ENCODE measurements at regions not wholly inside any gene's neighbourhood (a gene's known extent, or its start where the extent isn't known, plus 50 kb on each side); places are given as distances from the start of the nearest gene placed in this dataset.

DNA sequence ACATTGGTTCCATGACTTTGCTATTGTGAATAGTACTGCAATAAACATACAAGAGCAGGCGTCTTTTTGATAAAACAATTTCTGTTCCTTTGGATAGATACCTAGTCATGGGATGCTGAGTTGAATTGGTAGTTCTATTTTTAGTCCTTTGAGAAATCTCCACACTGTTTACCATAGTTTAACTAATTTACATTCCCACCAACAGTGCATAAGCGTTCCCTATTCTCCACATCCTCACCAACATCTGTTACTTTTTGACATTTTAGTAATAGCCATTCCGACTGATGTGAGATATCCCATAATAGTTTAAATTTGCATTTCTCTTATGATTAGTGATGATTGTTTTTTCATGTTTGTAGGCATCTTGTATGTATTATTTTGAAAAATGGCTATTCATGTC is 707.0 kb downstream of the SORCS1 start:
- H3K4me1 ChIP-seq (ENCODE audit: control insufficient read depth, extremely low read depth, insufficient read depth, low read length) = no peaks in the 10 kb centered on the region
- dilution Hi-C loops (cut with MboI; ENCODE audit: extremely low pct_ligation_motif_present, low sequenced_read_pairs) = no loop called here
- H2AFZ ChIP-seq (ENCODE audit: control insufficient read depth, low read length) = no peak overlapping the region
- FAIRE-seq (no peak), DNase-seq (ENCODE audit: low read depth, low spot score) (no peak)
- no peaks in the 10 kb centered on the region for H3K79me2 ChIP-seq (ENCODE audit: control insufficient read depth, insufficient read depth, low read length)
- no peaks in the 10 kb centered on the region for H4K20me1 ChIP-seq (ENCODE audit: control insufficient read depth, extremely low read depth, insufficient read depth, low read length)
- no peak overlapping the region for H3K4me2 ChIP-seq (ENCODE audit: control insufficient read depth, extremely low read depth, insufficient read depth, low read depth, low read length)
- no peaks in the 10 kb centered on the region for H3K9me1 ChIP-seq (ENCODE audit: control insufficient read depth, extremely low read depth, insufficient read depth, low read length)
- H3K9ac ChIP-seq (ENCODE audit: control insufficient read depth, extremely low read depth, insufficient read depth, low read length) = no peak overlapping the region
- no peaks in the 10 kb centered on the region for H3K27me3 ChIP-seq (ENCODE audit: control insufficient read depth, extremely low read depth, insufficient read depth, low read length)
- no peaks in the 10 kb centered on the region for H3K9me3 ChIP-seq (ENCODE audit: control insufficient read depth, low read depth, low read length)
- no peaks in the 10 kb centered on the region for H3K36me3 ChIP-seq (ENCODE audit: control insufficient read depth in 2 of 2, extremely low read depth in 1 of 2, insufficient read depth in 2 of 2, low read length in 2 of 2)
- no peak overlapping the region for H3K4me3 ChIP-seq (ENCODE audit: control insufficient read depth in 2 of 3, extremely low read depth in 1 of 3, insufficient read depth in 2 of 3, low read depth in 1 of 3, low read length in 3 of 3)
- no peak overlapping the region for H3K27ac ChIP-seq (ENCODE audit: control insufficient read depth, insufficient read depth, low read length)
- TF ChIP-seq, protein P1, sequence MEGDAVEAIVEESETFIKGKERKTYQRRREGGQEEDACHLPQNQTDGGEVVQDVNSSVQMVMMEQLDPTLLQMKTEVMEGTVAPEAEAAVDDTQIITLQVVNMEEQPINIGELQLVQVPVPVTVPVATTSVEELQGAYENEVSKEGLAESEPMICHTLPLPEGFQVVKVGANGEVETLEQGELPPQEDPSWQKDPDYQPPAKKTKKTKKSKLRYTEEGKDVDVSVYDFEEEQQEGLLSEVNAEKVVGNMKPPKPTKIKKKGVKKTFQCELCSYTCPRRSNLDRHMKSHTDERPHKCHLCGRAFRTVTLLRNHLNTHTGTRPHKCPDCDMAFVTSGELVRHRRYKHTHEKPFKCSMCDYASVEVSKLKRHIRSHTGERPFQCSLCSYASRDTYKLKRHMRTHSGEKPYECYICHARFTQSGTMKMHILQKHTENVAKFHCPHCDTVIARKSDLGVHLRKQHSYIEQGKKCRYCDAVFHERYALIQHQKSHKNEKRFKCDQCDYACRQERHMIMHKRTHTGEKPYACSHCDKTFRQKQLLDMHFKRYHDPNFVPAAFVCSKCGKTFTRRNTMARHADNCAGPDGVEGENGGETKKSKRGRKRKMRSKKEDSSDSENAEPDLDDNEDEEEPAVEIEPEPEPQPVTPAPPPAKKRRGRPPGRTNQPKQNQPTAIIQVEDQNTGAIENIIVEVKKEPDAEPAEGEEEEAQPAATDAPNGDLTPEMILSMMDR (optimal IDR thresholded peaks at IDR 0.05 in 1 of 3, IDR thresholded peaks at IDR 0.05 in 1 of 3, conservative IDR thresholded peaks at IDR 0.05 in 1 of 3; ENCODE audit: extremely low read depth in 1 of 3, insufficient read depth in 2 of 3, low read length in 3 of 3) = no peak

DNA sequence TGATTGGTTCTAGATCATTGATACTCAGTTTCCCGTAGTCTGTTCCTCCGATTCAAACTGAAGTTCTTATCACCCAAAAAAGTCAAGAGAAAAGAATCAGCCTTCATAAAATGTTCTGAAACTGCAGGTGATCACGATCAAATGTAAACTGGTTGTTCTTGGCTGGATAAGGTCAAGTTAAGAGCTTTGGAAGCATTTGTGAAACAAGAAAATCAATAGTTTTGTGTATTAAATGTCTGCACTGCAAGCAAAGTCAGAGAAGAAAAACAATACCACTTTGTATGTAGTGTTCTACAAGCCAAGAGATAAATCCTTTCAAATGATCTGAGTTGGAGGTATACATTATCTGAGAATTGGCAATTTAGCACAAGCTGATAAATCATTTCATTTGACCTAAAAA is 710.3 kb downstream of the SORCS1 start:
- dilution Hi-C loops (cut with MboI; ENCODE audit: extremely low pct_ligation_motif_present, low sequenced_read_pairs) = no loop called here
- Histone ChIP-seq H4K20me1 (ENCODE audit: control insufficient read depth, extremely low read depth, insufficient read depth, low read length) (no peaks in the 10 kb centered on the region), H3K27me3 (ENCODE audit: control insufficient read depth, extremely low read depth, insufficient read depth, low read length) (no peaks in the 10 kb centered on the region), H3K4me3 (ENCODE audit: control insufficient read depth in 2 of 3, extremely low read depth in 1 of 3, insufficient read depth in 2 of 3, low read depth in 1 of 3, low read length in 3 of 3) (no peak overlapping the region), H3K4me2 (ENCODE audit: control insufficient read depth, extremely low read depth, insufficient read depth, low read depth, low read length) (no peak overlapping the region), H3K27ac (ENCODE audit: control insufficient read depth, insufficient read depth, low read length) (no peak overlapping the region), H3K36me3 (ENCODE audit: control insufficient read depth in 2 of 2, extremely low read depth in 1 of 2, insufficient read depth in 2 of 2, low read length in 2 of 2) (no peaks in the 10 kb centered on the region), H3K4me1 (ENCODE audit: control insufficient read depth, extremely low read depth, insufficient read depth, low read length) (no peaks in the 10 kb centered on the region), H3K79me2 (ENCODE audit: control insufficient read depth, insufficient read depth, low read length) (no peaks in the 10 kb centered on the region), H2AFZ (ENCODE audit: control insufficient read depth, low read length) (no peak overlapping the region), H3K9me1 (ENCODE audit: control insufficient read depth, extremely low read depth, insufficient read depth, low read length) (no peaks in the 10 kb centered on the region), H3K9ac (ENCODE audit: control insufficient read depth, extremely low read depth, insufficient read depth, low read length) (no peak overlapping the region), H3K9me3 (ENCODE audit: control insufficient read depth, low read depth, low read length) (no peaks in the 10 kb centered on the region)
- FAIRE-seq = no peak
- DNase-seq (ENCODE audit: low read depth, low spot score) = no peak
- TF ChIP-seq EZH2 (IDR thresholded peaks at IDR 0.05; ENCODE audit: low read length) = no peak
- TF ChIP-seq, protein P1 (optimal IDR thresholded peaks at IDR 0.05 in 1 of 3, IDR thresholded peaks at IDR 0.05 in 1 of 3, conservative IDR thresholded peaks at IDR 0.05 in 1 of 3; ENCODE audit: extremely low read depth in 1 of 3, insufficient read depth in 2 of 3, low read length in 3 of 3) = no peak

Measured in keratinocyte (primary cell).